ENCODE measurements at regions not wholly inside any gene's neighbourhood (a gene's known extent, or its start where the extent isn't known, plus 50 kb on each side); places are given as distances from the start of the nearest gene placed in this dataset.

GRCh38 chr3:28800203-28800602 is 451.6 kb upstream of the AZI2 start:
- no peak for DNase-seq (ENCODE audit: low read depth)
- no peak overlapping the region for H3K4me3 ChIP-seq (ENCODE audit: low read depth, low read length)
- TF ChIP-seq, protein P1, sequence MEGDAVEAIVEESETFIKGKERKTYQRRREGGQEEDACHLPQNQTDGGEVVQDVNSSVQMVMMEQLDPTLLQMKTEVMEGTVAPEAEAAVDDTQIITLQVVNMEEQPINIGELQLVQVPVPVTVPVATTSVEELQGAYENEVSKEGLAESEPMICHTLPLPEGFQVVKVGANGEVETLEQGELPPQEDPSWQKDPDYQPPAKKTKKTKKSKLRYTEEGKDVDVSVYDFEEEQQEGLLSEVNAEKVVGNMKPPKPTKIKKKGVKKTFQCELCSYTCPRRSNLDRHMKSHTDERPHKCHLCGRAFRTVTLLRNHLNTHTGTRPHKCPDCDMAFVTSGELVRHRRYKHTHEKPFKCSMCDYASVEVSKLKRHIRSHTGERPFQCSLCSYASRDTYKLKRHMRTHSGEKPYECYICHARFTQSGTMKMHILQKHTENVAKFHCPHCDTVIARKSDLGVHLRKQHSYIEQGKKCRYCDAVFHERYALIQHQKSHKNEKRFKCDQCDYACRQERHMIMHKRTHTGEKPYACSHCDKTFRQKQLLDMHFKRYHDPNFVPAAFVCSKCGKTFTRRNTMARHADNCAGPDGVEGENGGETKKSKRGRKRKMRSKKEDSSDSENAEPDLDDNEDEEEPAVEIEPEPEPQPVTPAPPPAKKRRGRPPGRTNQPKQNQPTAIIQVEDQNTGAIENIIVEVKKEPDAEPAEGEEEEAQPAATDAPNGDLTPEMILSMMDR (conservative IDR thresholded peaks at IDR 0.05; ENCODE audit: low read depth, low read length), result no peak

DNA sequence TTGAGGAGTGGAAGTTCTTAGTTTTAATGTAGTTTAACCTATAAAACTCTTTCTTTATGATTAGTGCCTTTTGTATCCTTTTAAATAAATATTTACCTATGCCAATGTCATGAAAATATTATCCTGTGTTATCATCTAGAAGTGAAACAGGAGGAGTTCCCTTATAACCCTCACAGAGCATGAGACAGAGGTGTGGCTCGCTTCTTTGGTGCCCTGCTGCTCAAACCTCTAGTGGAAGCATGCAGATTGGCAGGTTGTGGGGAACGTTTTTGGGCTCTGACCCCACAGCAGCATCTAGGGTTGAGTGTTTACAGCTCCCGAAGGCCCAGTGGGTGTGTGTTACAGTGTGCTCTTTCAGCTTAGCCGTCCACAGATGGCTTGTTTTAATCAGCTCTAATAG is 459.4 kb upstream of the AZI2 start:
- TF ChIP-seq, protein P1 (conservative IDR thresholded peaks at IDR 0.05; ENCODE audit: low read depth, low read length), result no peak
- DNase-seq (ENCODE audit: low read depth), result no peak

GRCh38 chr3:28816017-28816416 is 464.9 kb upstream of the RBMS3 start:
- no peak for DNase-seq (ENCODE audit: low read depth)
- TF ChIP-seq, protein P1 (conservative IDR thresholded peaks at IDR 0.05; ENCODE audit: low read depth, low read length), result no peak
- no peak overlapping the region for H3K4me3 ChIP-seq (ENCODE audit: low read depth, low read length)

More for the DNA sequence above, 459.4 kb upstream of the AZI2 start:
- no peak overlapping the region for H3K4me3 ChIP-seq (ENCODE audit: low read depth, low read length)

- no peak overlapping the region for H3K4me3 ChIP-seq (ENCODE audit: low read depth, low read length)
- TF ChIP-seq, protein P1 (conservative IDR thresholded peaks at IDR 0.05; ENCODE audit: low read depth, low read length), result no peak
- DNase-seq (ENCODE audit: low read depth), result no peak
These were observed 456.6 kb upstream of the RBMS3 start for GRCh38 chr3:28824316-28824715.

DNA sequence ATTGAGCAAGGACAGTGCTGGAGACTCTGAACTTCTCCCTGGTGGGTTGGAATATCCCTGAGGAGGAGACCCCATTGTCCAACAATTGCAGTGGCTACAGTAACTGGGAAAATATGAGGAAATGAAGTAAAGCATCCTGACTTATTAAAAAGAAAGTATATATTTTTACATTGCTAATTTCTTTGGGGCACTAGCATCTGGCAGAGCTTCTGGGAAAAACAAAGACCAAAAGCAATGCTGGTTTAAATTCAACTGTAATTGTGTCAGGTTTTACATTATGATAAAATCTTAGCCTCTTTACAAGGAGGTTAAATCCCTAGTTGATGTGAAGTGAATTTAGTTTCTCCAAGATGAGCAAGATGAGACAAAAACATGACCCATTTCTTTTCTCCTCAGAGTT is 454.0 kb upstream of the RBMS3 start:
- TF ChIP-seq, protein P1 (conservative IDR thresholded peaks at IDR 0.05; ENCODE audit: low read depth, low read length), result no peak
- DNase-seq (ENCODE audit: low read depth), result no peak

DNA sequence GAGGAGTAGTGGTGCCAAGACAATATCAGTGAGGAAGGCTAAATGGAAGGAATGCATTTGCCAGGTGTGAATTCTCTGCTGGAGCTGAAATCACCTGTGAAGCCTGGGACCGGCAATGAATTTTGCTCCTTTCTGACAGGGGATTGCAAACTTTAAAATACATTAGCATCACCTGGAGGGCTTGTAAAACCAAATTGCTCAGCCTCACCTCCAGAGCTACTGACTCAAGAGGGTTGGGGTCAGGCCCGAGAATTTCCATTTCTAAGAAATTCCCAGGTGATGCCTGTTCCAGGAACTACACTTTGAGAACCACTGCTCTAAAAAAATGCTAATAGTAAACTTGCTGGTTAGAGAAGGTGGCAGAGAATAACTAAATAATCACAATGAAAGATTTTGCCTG is 445.6 kb upstream of the RBMS3 start:
- no peak overlapping the region for H3K4me3 ChIP-seq (ENCODE audit: low read depth, low read length)
- TF ChIP-seq, protein P1 (conservative IDR thresholded peaks at IDR 0.05; ENCODE audit: low read depth, low read length), result no peak
- DNase-seq (ENCODE audit: low read depth), result no peak

More for the DNA sequence above, 454.0 kb upstream of the RBMS3 start:
- no peak overlapping the region for H3K4me3 ChIP-seq (ENCODE audit: low read depth, low read length)

- TF ChIP-seq, protein P1 (conservative IDR thresholded peaks at IDR 0.05; ENCODE audit: low read depth, low read length), result no peak
- no peak for DNase-seq (ENCODE audit: low read depth)
- H3K4me3 ChIP-seq (ENCODE audit: low read depth, low read length), result no peak overlapping the region
These were observed 445.1 kb upstream of the RBMS3 start for GRCh38 chr3:28835751-28836150.

Data from epithelial cell of proximal tubule (primary cell).